ENCODE measurements at regions not wholly inside any gene's neighbourhood (a gene's known extent, or its start where the extent isn't known, plus 50 kb on each side); places are given as distances from the start of the nearest gene placed in this dataset.

DNA sequence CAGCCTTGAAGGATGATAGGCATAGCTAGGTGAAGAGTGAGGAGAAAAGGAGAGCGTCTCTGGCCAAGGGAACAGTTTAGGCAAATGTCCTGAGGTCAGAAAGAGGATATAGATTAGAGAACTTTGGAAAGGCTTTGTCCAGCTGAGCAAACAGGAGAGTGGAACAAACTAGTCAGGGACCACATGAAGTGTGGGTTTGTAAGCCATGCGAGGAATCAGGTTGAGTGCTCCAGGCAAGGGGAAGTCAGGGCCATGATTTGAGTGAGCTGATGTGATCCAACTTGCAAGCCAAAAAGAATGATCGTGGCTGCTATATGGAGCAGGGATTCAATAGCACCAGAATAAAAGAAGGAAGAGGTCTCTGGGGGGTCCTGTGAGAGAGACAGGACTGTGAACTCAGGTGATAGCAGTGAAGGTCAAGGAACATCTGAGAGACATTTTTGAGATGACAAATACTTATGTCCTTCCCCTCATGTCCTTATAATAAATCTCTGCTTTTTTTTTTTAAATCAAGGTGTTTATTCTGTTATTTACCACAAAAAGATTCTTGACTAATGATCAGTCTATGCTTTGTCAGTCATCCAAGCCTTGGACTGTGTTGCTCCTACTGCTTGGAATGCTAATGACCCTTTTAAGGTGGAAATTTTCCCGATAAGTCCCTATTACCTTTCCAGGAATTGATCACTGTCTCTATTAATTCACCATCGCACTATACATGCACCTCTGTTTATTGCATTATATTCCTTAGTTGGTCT is 472.6 kb downstream of the TXNL1 start:
- ATAC-seq (no peak), DNase-seq (no peak)
- TF ChIP-seq, protein P1, sequence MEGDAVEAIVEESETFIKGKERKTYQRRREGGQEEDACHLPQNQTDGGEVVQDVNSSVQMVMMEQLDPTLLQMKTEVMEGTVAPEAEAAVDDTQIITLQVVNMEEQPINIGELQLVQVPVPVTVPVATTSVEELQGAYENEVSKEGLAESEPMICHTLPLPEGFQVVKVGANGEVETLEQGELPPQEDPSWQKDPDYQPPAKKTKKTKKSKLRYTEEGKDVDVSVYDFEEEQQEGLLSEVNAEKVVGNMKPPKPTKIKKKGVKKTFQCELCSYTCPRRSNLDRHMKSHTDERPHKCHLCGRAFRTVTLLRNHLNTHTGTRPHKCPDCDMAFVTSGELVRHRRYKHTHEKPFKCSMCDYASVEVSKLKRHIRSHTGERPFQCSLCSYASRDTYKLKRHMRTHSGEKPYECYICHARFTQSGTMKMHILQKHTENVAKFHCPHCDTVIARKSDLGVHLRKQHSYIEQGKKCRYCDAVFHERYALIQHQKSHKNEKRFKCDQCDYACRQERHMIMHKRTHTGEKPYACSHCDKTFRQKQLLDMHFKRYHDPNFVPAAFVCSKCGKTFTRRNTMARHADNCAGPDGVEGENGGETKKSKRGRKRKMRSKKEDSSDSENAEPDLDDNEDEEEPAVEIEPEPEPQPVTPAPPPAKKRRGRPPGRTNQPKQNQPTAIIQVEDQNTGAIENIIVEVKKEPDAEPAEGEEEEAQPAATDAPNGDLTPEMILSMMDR (IDR thresholded peaks at IDR 0.05): no peak
- H3K36me3 ChIP-seq (ENCODE audit: low read depth): no peaks in the 10 kb centered on the region
- intact Hi-C loops (cut with DNase I, micrococcal nuclease): no loop called here
- no peaks in the 10 kb centered on the region for H3K4me1 ChIP-seq (ENCODE audit: low read depth)
- no peak overlapping the region for H3K4me3 ChIP-seq
- H3K9me3 ChIP-seq: peaks cover 16% of the 10 kb centered on the region

DNA sequence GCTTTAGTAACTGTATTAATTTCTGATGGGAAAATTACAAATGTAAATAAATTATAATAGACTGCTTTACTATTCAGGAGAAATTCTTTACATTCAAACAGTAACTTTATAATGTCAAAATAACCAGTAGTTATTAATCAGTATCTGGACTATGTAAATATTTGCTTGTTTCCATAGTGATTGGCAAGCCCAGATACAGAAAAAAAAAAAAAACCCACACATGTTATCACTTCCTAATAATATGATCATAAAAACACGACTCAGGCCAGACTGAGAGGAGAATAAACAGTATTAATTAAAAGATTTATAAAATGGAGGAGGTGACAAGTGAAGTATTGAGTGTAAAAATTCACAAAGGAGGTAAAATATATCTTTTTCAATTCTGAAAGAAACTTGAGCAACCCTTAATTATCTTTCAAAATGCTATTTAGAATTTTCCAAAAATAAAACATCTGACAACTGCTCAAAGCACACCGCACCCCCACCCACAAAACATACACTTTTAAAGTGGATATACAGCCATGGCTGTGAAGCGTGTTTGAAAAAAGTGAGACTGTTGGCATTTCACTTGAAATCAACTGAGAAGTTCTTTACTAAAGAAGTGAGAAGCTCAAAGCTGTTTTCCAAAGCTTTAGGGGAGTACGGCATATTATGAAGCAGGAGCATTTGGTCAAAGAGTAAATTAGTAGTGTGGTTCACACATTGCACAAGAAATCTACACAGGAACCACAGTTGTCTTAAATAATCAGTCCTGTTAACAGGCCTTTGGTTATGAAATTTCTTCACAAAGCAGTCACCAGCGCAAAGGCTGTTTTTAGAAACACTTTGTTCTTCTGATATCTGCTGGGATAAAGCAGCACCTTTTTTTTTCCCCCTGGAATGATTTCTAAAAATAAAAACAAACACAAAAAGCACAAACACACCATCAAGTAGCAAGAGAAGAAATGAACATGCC is 475.8 kb downstream of the TXNL1 start:
- H3K4me3 ChIP-seq: no peak overlapping the region
- TF ChIP-seq, protein P1 (IDR thresholded peaks at IDR 0.05): no peak
- H3K36me3 ChIP-seq (ENCODE audit: low read depth): no peaks in the 10 kb centered on the region
- peaks cover 13% of the 10 kb centered on the region for H3K9me3 ChIP-seq
- intact Hi-C loops (cut with DNase I, micrococcal nuclease): no loop called here
- DNase-seq: no peak
- H3K4me1 ChIP-seq (ENCODE audit: low read depth): no peaks in the 10 kb centered on the region
- ATAC-seq: no peak

DNA sequence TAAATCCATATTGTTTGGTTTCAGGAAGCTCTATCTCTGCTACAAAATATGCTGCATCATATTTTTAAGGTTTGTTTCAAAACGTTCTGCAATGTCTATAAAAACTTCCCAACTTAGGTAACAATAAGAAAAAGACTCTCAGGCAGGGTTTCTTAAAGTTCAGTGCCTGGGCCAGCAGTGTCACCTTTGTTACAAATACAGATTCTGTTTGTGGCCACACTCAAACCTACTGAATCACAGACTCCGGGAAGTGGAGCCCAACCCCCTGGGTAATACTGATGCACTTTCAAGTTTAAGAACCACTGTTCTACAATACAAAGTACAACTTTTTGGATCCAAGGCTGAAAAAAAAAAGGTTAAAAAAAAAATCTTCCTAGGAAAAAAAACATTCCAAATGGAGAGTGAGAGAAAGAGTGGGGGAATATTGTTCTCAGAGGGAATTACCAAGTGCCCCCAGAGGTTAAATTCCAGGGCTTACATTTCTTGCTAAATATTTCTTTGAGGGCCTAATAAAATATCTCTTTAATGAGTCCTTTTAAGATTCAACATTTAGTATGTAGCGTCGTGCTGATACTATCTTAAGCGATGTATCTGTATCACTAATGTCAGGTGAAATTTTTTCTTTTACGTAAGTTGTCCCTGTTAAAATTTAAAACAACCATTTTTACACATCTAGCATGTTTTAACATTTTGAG is 476.7 kb downstream of the TXNL1 start:
- H3K4me1 ChIP-seq (ENCODE audit: low read depth): no peaks in the 10 kb centered on the region
- H3K9me3 ChIP-seq: peaks cover 13% of the 10 kb centered on the region
- DNase-seq: no peak
- no peaks in the 10 kb centered on the region for H3K36me3 ChIP-seq (ENCODE audit: low read depth)
- ATAC-seq: no peak
- intact Hi-C loops (cut with DNase I, micrococcal nuclease): no loop called here
- H3K4me3 ChIP-seq: no peak overlapping the region
- TF ChIP-seq, protein P1 (IDR thresholded peaks at IDR 0.05): no peak

DNA sequence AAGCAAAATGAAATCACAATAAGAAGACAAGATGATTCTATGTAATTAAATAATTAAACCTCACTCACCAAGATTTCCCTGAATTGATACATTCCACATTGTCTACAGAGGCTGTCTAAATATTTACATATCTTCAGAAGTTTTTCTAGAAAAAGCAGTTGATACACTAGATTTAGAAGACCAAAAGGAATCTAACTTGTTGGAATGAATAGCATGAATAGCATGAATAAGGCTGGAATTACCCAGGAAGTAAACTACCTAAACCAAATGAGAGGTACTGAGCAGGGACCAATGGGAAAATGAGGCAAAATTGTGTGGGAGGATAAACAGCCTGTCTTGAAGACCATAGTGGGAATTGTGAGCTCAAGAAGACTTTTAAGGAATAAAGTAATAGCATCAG is 479.7 kb downstream of the TXNL1 start:
- Histone ChIP-seq H3K9me3 (no peaks in the 10 kb centered on the region), H3K36me3 (ENCODE audit: low read depth) (no peaks in the 10 kb centered on the region), H3K4me1 (ENCODE audit: low read depth) (no peaks in the 10 kb centered on the region), H3K4me3 (no peak overlapping the region)
- no peak for DNase-seq
- intact Hi-C loops (cut with DNase I, micrococcal nuclease): no loop called here
- ATAC-seq: no peak
- TF ChIP-seq, protein P1 (IDR thresholded peaks at IDR 0.05): no peak

GRCh38 chr18:56157541-56157940 is 480.9 kb downstream of the TXNL1 start:
- ATAC-seq: no peak
- intact Hi-C loops (cut with DNase I, micrococcal nuclease): no loop called here
- Histone ChIP-seq H3K4me1 (ENCODE audit: low read depth) (no peaks in the 10 kb centered on the region), H3K9me3 (peaks cover 5% of the 10 kb centered on the region), H3K36me3 (ENCODE audit: low read depth) (no peaks in the 10 kb centered on the region), H3K4me3 (no peak overlapping the region)
- no peak for DNase-seq
- TF ChIP-seq, protein P1 (IDR thresholded peaks at IDR 0.05): no peak

All from mucosa of descending colon (tissue), 3 donors.